Activated CD8-positive, alpha-beta memory T cell treated with anti-CD3 and anti-CD28 coated beads, Interleukin-2, amount 10 ng/mL, durations not matched to agents 7 days and 5 days (primary cell): ENCODE measurements at regions not wholly inside any gene's neighbourhood (a gene's known extent, or its start where the extent isn't known, plus 50 kb on each side); places are given as distances from the start of the nearest gene placed in this dataset.

Experiments
- ATAC-seq: fragments of 150-1000 bp; cut with Tn5 transposase; one replicate; pipeline ENCODE4 v1.10.0; 2021; ENCODE audit warnings: moderate library complexity
- CTCF ChIA-PET: fragments of 350-600 bp; sonication (Branson Sonifier 250); formaldehyde crosslinking; loops from one replicate; lab custom pipeline; 2021; ENCODE audit warnings: antibody characterized with exemption; lab: Charles Lee
- DNase-seq: peaks from one replicate; pipeline ENCODE4 v3.0.0-alpha.2; 2020
- H3K27ac Mint-ChIP-seq: one replicate; pipeline ENCODE4 v1.8.0; 2021; ENCODE audit warnings: mild to moderate bottlenecking, mixed read lengths
- H3K27me3 Mint-ChIP-seq: one replicate; pipeline ENCODE4 v1.8.0; 2021; ENCODE audit warnings: mixed read lengths
- H3K36me3 Mint-ChIP-seq: one replicate; pipeline ENCODE4 v1.8.0; 2021; ENCODE audit warnings: mild to moderate bottlenecking, mixed read lengths
- H3K4me1 Mint-ChIP-seq: one replicate; pipeline ENCODE4 v1.8.0; 2021; ENCODE audit warnings: mixed read lengths
- H3K4me3 Mint-ChIP-seq: one replicate; pipeline ENCODE4 v1.8.0; 2021; ENCODE audit warnings: mild to moderate bottlenecking, moderate library complexity, mixed read lengths
- H3K9me3 Mint-ChIP-seq: one replicate; pipeline ENCODE4 v1.8.0; 2022; ENCODE audit warnings: low read depth, mixed read lengths

- DNase-seq = no peak
- H3K4me3 Mint-ChIP-seq = no peak overlapping the region
- ATAC-seq = no peak
- CTCF ChIA-PET = no interaction called here
- H3K36me3 Mint-ChIP-seq = no peaks in the 10 kb centered on the region
- H3K9me3 Mint-ChIP-seq = peaks cover 7% of the 10 kb centered on the region
- H3K27ac Mint-ChIP-seq = no peak overlapping the region
- no peaks in the 10 kb centered on the region for H3K27me3 Mint-ChIP-seq
- no peaks in the 10 kb centered on the region for H3K4me1 Mint-ChIP-seq
Measured at GRCh38 chr4:127138586-127138985, 494.2 kb upstream of the INTU start.

- no peak for DNase-seq
- no peak overlapping the region for H3K4me3 Mint-ChIP-seq
- CTCF ChIA-PET = no interaction called here
- H3K27ac Mint-ChIP-seq = no peak overlapping the region
- H3K27me3 Mint-ChIP-seq = no peaks in the 10 kb centered on the region
- H3K9me3 Mint-ChIP-seq = peaks cover 7% of the 10 kb centered on the region
- H3K36me3 Mint-ChIP-seq = no peaks in the 10 kb centered on the region
- no peak for ATAC-seq
- H3K4me1 Mint-ChIP-seq = no peaks in the 10 kb centered on the region
Measured at GRCh38 chr4:127139788-127140286, 492.9 kb upstream of the INTU start.

GRCh38 chr4:127140306-127140705, 492.5 kb upstream of the INTU start:
- no peak overlapping the region for H3K27ac Mint-ChIP-seq
- CTCF ChIA-PET = no interaction called here
- H3K27me3 Mint-ChIP-seq = no peaks in the 10 kb centered on the region
- peaks cover 7% of the 10 kb centered on the region for H3K9me3 Mint-ChIP-seq
- no peaks in the 10 kb centered on the region for H3K4me1 Mint-ChIP-seq
- H3K4me3 Mint-ChIP-seq = no peak overlapping the region
- DNase-seq = no peak
- H3K36me3 Mint-ChIP-seq = no peaks in the 10 kb centered on the region
- ATAC-seq = no peak

GRCh38 chr4:127141856-127142255, 490.9 kb upstream of the INTU start:
- ATAC-seq (no peak), DNase-seq (no peak)
- H3K9me3 Mint-ChIP-seq = peaks cover 5% of the 10 kb centered on the region
- CTCF ChIA-PET = no interaction called here
- no peaks in the 10 kb centered on the region for H3K36me3 Mint-ChIP-seq
- no peak overlapping the region for H3K27ac Mint-ChIP-seq
- no peak overlapping the region for H3K4me3 Mint-ChIP-seq
- no peaks in the 10 kb centered on the region for H3K4me1 Mint-ChIP-seq
- no peaks in the 10 kb centered on the region for H3K27me3 Mint-ChIP-seq

GRCh38 chr4:127143460-127144195, 489.1 kb upstream of the INTU start:
- H3K27me3 Mint-ChIP-seq = no peaks in the 10 kb centered on the region
- H3K9me3 Mint-ChIP-seq = peaks cover 5% of the 10 kb centered on the region
- DNase-seq (no peak), ATAC-seq (no peak)
- no peak overlapping the region for H3K4me3 Mint-ChIP-seq
- no peaks in the 10 kb centered on the region for H3K4me1 Mint-ChIP-seq
- CTCF ChIA-PET = no interaction called here
- H3K27ac Mint-ChIP-seq = no peak overlapping the region
- no peaks in the 10 kb centered on the region for H3K36me3 Mint-ChIP-seq

GRCh38 chr4:127145006-127145540, 487.7 kb upstream of the INTU start:
- Mint-ChIP-seq H3K36me3 (no peaks in the 10 kb centered on the region), H3K4me1 (no peaks in the 10 kb centered on the region), H3K27me3 (no peaks in the 10 kb centered on the region), H3K27ac (no peak overlapping the region), H3K4me3 (no peak overlapping the region), H3K9me3 (peaks cover 5% of the 10 kb centered on the region)
- CTCF ChIA-PET = no interaction called here
- DNase-seq = no peak
- ATAC-seq = no peak

- Mint-ChIP-seq H3K27me3 (no peaks in the 10 kb centered on the region), H3K4me3 (no peak overlapping the region), H3K27ac (no peak overlapping the region), H3K9me3 (no peaks in the 10 kb centered on the region), H3K36me3 (no peaks in the 10 kb centered on the region), H3K4me1 (no peaks in the 10 kb centered on the region)
- no peak for ATAC-seq
- CTCF ChIA-PET = no interaction called here
- no peak for DNase-seq
Measured at GRCh38 chr4:127148165-127148564, 484.6 kb upstream of the INTU start.

- Mint-ChIP-seq H3K36me3 (no peaks in the 10 kb centered on the region), H3K4me3 (no peak overlapping the region), H3K27me3 (no peaks in the 10 kb centered on the region), H3K27ac (no peak overlapping the region), H3K4me1 (no peaks in the 10 kb centered on the region), H3K9me3 (peaks cover 1% of the 10 kb centered on the region)
- DNase-seq = no peak
- ATAC-seq = no peak
- CTCF ChIA-PET = no interaction called here
Measured at GRCh38 chr4:127149086-127149485, 483.7 kb upstream of the INTU start.

- CTCF ChIA-PET = no interaction called here
- DNase-seq (no peak), ATAC-seq (no peak)
- H3K4me1 Mint-ChIP-seq = no peaks in the 10 kb centered on the region
- no peaks in the 10 kb centered on the region for H3K27me3 Mint-ChIP-seq
- no peak overlapping the region for H3K4me3 Mint-ChIP-seq
- H3K27ac Mint-ChIP-seq = no peak overlapping the region
- no peaks in the 10 kb centered on the region for H3K36me3 Mint-ChIP-seq
- peaks cover 4% of the 10 kb centered on the region for H3K9me3 Mint-ChIP-seq
Measured at GRCh38 chr4:127151941-127152340, 480.8 kb upstream of the INTU start.

GRCh38 chr4:127155116-127155515, 477.6 kb upstream of the INTU start:
- Mint-ChIP-seq H3K4me1 (no peaks in the 10 kb centered on the region), H3K36me3 (no peaks in the 10 kb centered on the region), H3K27me3 (no peaks in the 10 kb centered on the region), H3K9me3 (peaks cover 6% of the 10 kb centered on the region), H3K4me3 (no peak overlapping the region), H3K27ac (no peak overlapping the region)
- CTCF ChIA-PET = no interaction called here
- DNase-seq = no peak
- no peak for ATAC-seq

- no peak overlapping the region for H3K4me3 Mint-ChIP-seq
- H3K9me3 Mint-ChIP-seq = peaks cover 6% of the 10 kb centered on the region
- ATAC-seq = no peak
- no peak overlapping the region for H3K27ac Mint-ChIP-seq
- H3K27me3 Mint-ChIP-seq = no peaks in the 10 kb centered on the region
- CTCF ChIA-PET = no interaction called here
- H3K4me1 Mint-ChIP-seq = no peaks in the 10 kb centered on the region
- DNase-seq = no peak
- H3K36me3 Mint-ChIP-seq = no peaks in the 10 kb centered on the region
Measured at GRCh38 chr4:127155555-127155954, 477.2 kb upstream of the INTU start.

- H3K27ac Mint-ChIP-seq = no peak overlapping the region
- no peaks in the 10 kb centered on the region for H3K36me3 Mint-ChIP-seq
- H3K4me1 Mint-ChIP-seq = no peaks in the 10 kb centered on the region
- CTCF ChIA-PET = no interaction called here
- H3K27me3 Mint-ChIP-seq = no peaks in the 10 kb centered on the region
- no peak for DNase-seq
- no peak for ATAC-seq
- peaks cover 20% of the 10 kb centered on the region for H3K9me3 Mint-ChIP-seq
- no peak overlapping the region for H3K4me3 Mint-ChIP-seq
Measured at GRCh38 chr4:127162741-127163140, 470.0 kb upstream of the INTU start.

GRCh38 chr4:127165971-127166370, 466.8 kb upstream of the INTU start:
- H3K4me3 Mint-ChIP-seq = no peak overlapping the region
- peaks cover 21% of the 10 kb centered on the region for H3K9me3 Mint-ChIP-seq
- H3K27ac Mint-ChIP-seq = no peak overlapping the region
- H3K36me3 Mint-ChIP-seq = no peaks in the 10 kb centered on the region
- ATAC-seq (no peak), DNase-seq (no peak)
- CTCF ChIA-PET = no interaction called here
- no peaks in the 10 kb centered on the region for H3K4me1 Mint-ChIP-seq
- no peaks in the 10 kb centered on the region for H3K27me3 Mint-ChIP-seq

GRCh38 chr4:127174201-127174600, 458.6 kb upstream of the INTU start:
- no peak for ATAC-seq
- peaks cover 6% of the 10 kb centered on the region for H3K9me3 Mint-ChIP-seq
- no peak overlapping the region for H3K4me3 Mint-ChIP-seq
- H3K4me1 Mint-ChIP-seq = no peaks in the 10 kb centered on the region
- no peak overlapping the region for H3K27ac Mint-ChIP-seq
- DNase-seq = no peak
- CTCF ChIA-PET = no interaction called here
- H3K27me3 Mint-ChIP-seq = no peaks in the 10 kb centered on the region
- H3K36me3 Mint-ChIP-seq = no peaks in the 10 kb centered on the region
